NCI-H446 (cell line): ENCODE measurements at regions not wholly inside any gene's neighbourhood (a gene's known extent, or its start where the extent isn't known, plus 50 kb on each side); places are given as distances from the start of the nearest gene placed in this dataset.
"Not testable (repeated sequence)": the region's sequence is repeated elsewhere in the genome, so short reads cannot be mapped to it uniquely, and the experiment has no call there.

Source experiments
- DNase-seq, 2 experiments: peaks; one replicate each; lab custom pipeline; 2025; lab: John Stamatoyannopoulos, UW

DNA sequence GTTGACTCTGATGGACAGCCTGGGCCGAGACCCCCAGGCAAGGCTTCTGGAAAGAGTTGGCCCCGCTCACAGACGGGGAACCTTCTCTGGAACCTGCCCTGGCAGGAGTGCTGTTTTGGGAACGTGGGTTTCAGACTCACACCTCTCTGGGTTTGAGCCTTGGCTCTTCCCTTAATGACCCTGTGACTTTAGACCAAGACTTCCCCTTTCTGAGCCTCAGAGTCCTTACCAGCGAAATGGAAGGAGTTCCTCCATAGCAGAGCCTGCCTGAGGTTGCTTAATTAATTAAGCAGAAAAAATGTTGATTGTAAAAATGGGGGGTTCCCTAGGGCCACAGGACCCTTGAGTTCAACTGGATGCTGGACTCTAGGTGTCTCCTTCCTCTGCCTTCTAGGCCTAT lies 408.2 kb downstream of the SEC14L1 start:
- no peak for DNase-seq

DNA sequence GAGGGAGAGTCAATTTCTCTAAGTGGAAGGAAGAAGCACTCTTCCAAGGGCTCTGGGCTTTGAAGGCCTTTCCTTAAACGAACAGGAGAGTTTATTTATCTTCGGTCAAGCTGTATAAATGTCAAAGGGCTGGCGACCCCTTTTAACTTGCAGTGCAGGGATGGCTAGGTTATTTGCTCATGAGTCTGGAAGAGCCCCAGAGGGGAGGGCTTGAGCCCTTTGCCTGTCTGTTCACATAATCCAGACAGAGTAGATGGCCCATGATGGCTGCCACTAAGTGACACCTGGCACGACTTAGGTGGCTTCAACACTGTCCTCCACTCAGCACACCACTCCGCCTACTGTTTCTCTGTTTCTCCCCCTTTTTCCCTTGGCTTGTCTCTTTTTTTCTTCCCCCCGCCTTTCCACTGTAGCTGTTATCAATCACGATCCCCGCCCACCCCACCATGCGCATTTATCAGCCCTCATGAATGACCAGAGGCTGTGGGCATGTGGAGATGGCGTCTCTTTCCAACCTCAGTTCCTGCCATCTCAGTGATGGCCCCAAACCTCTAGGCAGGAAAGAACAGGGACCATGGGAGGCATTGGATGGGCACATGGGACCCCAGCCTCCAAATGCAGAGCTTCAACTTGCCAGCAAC lies 408.7 kb upstream of the TNRC6C start:
- DNase-seq: no peak

DNA sequence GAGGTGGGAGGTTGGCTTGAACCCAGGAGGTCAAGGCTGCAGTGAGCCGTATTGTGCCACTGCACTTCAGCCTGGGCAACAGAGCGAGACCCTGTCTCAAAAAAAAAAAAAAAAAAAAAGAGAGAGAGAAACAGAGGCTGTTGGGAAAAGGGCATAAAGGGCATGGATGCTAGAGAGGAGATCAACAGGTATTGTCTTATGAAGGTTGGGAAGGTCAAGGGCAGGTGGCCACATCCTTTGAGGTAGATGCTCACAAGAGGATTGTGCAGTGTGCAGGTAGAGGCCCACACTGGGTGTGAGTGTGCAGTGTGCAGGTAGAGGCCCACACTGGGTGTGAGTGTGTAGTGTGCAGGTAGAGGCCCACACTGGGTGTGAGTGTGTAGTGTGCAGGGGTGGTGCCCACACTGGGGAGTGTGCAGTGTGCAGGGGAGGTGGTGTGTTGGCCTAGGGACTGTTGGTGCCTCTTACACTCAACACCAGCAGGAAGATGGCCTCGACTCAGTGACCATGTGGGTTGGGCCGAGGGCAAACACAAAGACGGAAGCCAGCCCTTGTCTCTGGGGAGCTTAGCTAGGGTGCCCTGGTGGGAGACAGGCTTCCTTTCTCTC lies 404.9 kb upstream of the TNRC6C start:
- no peak for DNase-seq

DNA sequence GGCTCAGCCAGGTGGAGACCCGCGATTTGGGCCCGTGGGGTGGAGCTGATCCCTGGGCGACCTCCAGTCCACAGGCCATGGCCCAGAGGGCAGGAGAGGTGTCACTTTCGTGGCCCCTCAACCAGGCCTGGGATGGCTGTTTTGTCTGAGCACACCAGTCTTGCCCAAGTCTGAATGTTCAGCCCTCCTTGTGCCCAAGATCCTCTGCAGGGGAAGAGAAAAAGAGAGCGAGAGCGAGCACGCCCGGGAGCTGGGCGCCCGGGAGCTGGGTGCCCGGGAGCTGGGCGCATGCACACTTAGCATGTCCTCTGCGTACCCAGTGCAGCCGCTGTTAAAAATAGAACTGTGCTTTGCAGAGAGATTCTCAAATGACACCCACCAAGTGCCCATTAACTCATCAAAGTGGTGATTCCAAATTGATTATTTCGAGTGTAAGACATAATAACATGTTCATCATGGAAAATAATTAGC lies 403.3 kb upstream of the TNRC6C start:
- DNase-seq: no peak

DNA sequence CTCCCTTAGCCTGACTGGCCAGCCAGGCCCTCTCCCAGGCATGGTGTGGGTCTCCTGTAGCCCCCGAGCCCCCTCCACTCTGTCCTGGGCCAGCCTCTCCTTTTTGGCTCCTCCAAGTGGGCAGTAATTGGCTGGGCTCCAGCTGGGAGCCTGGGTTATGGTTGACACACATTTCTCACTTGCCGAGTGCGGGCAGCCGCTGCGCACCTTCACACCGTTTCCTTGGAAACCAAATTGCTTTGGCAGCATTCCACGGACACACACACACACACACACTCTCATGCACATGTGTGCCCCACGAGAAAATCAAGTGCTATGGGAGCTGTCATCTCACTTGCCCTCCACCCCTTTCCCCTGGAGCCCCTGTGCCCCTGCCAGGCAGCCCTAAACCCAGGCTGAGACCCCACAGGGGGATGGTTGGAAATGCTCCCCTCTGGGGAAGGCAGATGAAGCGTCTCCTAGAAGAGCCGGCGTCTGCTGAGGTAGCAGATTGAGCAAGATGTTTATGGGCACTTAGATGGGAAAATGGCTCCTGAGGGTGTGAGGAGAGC lies 402.7 kb upstream of the TNRC6C start:
- peak; percentile 26 to 68 for DNase-seq

DNA sequence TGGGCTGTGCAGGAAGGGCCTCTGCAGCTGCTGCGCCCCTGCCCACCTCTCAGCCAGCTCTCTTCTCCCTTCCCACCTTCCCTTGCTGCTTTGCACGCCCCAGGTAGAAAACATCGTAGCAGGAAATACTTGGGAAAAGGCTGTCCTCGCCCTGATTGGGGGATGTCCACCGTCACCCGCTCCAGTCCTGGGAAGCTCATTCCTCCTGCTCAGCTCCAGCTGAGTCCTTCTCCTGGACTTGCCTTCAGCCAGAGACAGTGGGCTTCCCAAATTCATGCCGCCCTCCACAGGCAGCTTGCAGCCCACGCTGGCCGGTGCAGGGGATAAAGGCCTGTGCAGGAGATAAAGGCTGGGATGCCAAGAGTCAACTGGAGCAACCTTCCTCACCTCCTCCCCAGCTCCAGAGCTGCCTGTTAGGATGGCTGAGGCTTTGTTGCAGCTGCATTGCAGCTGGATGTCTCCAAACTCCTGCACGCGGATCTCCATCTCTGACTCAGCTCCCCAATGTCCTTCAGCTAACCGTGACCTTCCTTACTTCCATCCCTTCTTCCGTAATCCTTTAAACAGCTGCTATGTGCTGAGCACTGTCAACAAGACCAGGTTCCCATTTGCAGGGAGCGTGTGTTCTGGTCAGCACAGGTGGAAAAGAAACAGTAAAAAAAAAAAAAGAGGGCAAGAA lies 402.0 kb upstream of the TNRC6C start:
- no peak for DNase-seq

DNA sequence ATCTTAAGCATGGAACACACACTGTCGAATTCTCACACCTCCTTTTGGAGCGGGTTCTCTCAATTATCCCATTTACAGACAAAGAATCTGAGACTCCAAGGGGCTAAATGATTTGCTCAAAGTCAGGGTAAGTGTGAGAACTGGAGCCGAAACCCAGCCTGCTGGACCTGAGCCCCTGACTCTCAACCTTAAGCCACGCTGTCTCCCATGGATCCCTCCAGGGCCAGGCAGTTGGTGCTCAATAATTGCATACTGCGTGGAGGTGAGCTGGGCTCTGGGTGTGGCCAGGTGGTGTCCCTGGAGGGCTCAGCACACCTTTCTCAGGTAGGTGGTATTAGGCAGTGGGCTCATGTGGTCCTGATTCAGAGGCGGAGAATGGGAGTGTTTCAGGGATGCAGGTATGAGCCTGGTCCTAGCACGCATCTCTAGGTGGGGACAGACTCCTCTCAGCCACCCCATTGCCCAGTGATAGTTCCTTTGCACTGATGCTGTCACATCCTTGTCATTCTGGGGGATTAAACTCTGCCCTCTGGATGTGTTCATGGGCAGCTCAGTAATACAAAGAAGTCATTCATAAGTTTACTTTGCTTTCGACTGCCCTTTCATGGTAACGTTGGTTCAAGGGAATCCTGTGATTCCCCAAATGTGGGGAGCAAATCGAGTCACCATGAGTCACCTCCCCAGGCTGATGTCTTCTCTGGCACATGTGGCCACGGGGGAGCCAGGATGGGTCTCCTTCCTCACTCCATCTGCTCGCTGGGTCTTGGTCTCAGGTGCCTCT lies 399.5 kb upstream of the TNRC6C start:
- no peak for DNase-seq

DNA sequence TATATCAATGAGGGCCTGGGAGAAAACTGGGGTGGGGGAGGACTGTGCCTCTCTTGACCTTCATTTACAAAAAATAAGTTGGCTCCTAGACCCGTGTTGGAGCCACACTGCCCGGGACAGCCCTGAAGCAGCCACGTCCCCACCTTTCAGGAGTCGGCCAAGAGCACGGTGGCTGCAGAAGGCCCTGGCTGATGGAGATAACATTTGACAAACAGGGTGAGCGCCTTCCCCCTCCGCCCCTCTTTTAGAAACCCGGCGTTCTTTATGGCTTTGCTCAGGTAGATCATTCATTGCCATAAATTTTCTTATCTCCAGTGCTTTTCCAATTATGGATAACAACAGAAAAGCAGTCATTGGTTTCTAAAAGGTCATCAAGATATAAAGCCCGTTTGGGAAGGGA lies 398.1 kb upstream of the TNRC6C start:
- no peak for DNase-seq

DNA sequence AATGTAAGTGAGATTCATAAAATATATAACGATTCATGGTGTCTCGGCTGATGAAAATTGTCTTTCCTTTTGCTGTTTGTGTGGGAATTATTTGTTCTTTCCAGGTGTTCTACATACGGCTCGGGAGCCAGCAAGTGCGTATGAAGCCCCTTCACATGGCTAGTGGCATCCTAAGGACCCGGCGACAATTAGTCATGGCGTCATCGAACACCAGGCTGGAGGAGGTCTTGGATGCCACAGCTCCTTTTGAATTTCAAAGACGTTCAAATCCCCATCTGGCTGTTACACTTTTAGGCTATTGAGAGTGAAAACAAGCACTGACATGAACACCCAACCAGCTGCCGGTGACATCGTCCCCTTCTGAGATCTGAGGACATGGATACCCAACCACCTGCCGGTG lies 397.7 kb upstream of the TNRC6C start:
- DNase-seq: no peak

DNA sequence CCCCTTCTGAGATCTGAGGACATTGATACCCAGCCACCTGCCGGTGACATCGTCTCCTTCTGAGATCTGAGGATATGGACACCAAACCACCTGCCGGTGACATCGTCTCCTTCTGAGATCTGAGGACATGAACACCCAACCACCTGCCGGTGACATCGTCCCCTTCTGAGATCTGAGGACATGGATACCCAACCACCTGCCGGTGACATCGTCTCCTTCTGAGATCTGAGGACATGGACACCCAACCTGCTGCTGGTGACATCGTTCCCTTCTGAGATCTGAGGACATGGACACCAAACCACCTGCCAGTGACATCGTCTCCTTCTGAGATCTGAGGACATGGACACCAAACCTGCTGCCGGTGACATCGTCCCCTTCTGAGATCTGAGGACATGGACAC lies 396.1 kb upstream of the TNRC6C start:
- not testable (repeated sequence) for DNase-seq

DNA sequence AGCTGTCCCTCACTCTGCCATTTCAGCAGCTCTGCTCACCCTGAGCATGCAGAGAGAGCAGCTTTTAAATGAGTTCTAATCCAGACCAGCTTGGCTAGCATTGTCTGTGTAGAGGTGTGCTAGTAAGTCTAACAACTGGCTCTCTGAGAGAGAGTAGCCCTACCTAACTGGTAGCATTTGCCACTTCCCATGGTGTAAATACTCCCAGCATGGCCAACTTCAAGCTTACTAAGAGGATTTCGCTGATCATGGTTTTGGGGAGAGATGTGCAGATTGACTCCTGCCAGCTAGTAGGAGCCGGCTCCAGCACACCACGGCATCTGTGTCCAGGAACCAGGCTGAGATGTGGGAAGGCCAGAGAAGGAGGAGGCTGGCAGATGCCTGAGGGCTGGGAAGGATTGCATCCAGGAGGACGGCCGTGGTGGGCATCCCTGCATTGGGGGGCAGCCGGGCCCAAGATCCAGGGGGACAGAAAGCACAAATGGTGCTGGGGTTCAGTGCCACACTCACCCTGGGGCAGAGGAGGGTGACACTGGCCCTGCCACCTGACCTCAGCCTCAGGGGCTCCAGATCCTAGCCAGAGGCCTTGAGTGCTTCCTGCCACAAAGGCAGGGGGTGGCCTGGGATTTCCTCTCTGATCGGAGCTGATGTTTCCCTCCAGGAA lies 394.9 kb upstream of the TNRC6C start:
- DNase-seq: no peak

DNA sequence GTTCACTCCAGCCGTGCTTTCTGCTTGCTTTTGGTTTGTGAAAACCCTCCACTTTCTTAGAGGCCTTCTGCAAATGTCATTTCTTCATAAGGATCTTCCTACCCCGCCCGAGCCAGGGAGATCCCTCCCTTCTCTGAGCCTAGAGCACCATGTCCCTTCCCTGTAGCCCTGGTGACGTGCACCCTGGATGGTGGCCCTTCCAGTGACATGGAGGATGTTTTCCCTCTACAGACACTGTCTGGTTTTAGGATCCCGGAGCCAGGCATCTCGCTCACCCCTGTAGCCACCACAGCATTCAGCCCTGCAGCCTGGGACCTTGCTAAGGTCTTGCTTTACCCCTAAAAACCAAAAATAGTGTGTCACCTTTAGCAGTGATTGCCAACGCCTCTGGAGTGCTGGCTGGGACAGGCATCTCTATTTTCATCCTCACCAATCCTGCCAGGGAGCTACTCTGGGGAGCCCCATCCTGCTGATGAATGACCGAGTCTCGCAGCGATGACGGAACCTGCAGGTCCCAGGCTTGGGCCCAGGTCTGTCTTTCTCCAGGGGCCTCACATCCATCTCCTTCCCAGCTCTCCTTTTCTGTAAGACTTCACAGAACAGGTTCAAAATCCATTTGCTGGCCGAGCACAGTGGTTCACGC lies 394.1 kb upstream of the TNRC6C start:
- no peak for DNase-seq

DNA sequence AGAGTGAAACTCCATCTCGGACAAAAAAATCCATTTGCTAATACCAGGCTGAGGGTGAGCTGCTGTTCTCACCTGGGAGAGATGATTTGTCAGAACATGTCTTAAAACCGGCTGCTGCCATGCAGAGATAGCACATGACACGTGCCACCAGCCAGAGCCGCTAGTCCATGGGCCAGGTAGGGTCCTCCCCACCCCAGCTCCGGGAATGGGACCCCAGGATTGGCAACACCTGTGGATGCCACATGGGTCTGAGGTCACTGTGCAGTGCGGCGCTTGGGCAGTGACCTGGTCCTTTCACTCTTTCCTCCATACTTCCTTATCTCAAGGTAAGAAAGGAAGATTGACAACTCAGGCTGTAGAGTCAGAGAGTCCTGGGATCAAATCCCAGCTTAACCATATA lies 393.3 kb upstream of the TNRC6C start:
- no peak for DNase-seq

DNA sequence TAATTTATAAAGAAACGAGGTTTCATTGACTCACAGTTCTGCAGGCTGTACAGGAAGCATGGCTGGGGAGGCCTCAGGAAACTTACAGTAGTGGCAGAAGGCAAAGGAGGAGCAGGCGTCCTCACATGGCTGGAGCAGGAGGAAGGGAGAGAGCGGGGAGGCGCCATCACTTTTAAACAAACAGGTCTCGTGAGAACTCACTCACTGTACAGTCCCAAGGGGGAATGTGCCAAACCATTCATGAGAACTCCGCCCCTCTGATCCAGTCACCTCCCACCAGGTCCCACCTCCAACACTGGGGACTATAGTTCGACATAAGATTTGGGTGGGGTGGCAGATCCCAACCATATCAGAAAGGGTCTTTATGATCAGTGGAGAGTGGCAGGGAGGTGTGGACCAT lies 392.4 kb upstream of the TNRC6C start:
- DNase-seq: no peak

DNA sequence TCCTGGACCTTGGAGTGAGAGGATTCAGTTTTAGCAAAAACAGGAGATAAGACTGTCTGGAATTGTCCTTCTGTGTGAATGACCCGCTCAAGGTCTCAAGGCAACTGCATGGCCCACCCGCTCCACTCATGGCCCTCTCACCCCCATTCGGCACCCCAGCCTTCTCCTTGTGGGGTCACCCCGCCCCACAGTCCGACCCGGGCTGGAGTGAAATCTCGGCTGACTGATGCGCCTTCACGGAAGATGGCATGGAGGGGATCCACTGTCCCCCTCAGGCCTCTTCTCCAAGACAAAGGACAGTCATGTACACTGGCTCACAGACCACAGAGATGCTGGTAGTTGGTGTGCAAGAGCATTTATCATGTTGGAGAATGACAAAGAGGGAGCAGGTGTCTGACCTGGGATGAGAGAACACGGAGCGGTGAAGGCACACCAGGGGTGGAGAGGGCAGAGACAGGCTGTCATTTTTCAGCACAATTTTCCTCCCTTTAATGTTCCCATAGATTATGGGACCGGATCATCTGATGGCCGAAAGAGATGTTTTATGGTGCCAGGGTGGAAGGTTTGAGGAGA lies 391.9 kb upstream of the TNRC6C start:
- no peak for DNase-seq

DNA sequence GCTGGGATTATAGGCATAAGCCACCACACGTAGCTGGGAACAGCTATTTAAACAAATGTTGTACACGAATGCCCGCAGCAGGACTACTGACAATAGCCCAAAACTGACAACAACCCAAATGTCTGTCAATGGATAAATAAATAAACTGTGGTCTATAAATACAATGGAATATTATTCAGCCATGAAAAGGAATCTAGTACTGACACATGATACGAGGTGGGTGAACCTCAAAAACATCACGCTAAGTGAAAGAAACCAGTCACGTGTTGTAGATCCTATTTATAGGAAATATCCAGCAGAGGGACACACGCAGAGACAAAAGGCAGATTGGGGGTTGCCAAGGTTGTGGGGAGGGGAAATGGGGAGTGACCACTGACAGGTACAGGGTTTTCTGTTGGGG lies 390.0 kb upstream of the TNRC6C start:
- DNase-seq: no peak

DNA sequence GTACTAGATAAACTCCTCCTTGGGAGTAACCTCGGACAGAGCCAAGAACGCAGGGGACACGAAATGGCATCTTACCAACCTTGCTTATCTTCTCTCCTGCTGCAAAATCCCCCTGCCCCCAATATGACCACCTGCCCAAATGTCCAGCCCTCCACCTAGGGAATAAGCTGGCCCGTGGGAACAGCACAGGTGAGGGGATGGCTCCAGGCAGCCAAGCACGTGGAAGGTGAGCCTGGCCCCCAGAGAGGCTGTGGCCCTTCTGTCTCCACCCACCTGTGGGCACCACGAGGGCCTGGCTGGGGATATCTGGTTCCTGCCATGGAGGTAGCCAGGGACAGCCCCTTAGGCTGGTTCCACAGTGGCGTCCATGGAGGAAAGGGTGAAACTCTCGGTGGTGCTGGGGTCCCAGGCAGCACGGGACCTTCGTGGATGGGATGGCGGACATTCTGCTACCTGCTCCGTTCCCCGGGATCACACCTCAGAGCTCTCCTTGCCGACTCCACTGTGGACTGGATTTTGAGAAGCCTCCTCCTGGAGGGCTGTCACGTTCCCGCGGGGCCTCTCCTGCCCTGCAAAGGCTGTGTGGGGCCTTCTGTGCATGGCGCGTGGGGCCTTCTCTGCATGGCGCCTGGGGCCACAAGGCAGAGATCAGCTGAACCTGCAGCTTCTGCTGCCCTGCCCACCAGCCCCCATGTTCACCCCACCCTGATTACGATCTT lies 388.5 kb upstream of the TNRC6C start:
- no peak for DNase-seq

DNA sequence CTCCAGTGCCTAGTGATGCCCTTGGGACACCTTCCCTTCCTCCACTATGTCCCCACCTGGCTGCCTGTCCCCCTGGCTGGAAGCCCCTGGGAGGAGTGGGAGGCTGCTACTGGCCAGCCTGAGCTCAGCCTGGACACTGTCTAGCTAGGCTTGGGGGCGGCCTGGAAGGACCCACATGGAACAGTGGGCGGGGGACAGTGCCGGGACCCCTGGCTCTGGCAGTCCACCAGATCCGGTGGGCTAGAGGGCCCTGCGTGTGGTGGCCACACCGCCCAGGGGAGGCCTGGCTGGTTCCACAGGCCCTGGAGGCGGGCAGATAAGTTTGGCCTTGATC lies 388.0 kb upstream of the TNRC6C start:
- no peak for DNase-seq

DNA sequence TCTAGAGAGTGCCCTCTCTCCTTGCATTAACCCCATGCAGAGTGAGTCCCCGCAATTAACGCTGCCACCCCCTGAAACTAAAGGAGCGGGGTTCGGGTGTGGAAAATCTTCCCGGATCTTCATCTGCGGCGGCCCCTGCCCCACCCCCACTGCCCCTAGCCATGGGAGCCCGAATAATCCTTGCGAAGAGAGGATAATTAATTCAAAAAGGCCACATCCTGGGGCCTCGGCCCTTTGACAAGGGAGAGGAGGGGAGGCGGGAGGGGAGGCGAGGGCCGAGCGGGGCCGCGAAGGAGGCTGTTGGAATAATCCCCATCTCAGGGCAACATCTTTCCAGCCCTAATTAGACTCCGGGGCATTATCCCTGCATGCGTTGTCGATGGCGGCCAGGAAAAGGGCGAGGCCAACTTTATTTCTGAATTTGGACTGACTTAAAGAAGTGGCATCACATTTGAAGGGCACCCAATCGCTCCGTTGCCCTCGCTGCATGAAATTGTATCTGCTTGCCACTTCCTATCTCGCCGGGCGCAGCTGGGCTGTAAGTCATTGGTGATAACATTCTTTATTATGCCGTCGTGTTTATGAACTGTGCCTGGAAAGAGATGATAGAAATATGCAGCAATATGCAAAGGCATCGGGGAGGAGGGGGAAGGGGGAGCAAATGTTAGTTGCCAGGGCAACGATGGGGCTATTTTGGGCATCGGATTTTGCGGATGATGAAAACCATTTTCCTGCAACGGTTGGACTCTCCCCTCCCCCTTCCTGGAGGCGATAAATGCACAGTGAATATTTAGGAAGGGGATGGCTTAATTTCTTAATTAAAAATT lies 387.1 kb upstream of the TNRC6C start:
- no peak for DNase-seq
